H1 (cell line): ENCODE measurements at regions not wholly inside any gene's neighbourhood (a gene's known extent, or its start where the extent isn't known, plus 50 kb on each side); places are given as distances from the start of the nearest gene placed in this dataset.

ENCODE experiments used
- CTCF ChIA-PET: fragments of 300-600 bp; sonication (Branson Sonifier 250); formaldehyde crosslinking; loops from one replicate; lab custom pipeline; 2021; ENCODE audit not compliant: partially characterized antibody; lab: Charles Lee
- POLR2A ChIA-PET: fragments of 300-600 bp; sonication (Branson Sonifier 250); formaldehyde crosslinking; loops from one replicate; lab custom pipeline; 2021; ENCODE audit warnings: inconsistent platforms; ENCODE audit not compliant: partially characterized antibody; lab: Charles Lee
- DNase-seq, 2 experiments: peaks; one replicate each; pipeline versions ENCODE4 v3.0.0 to v3.0.0-alpha.2; 2010 to 2022; ENCODE audit warnings: low spot score in 2 of 2, low read depth in 1 of 2, mixed read lengths in 1 of 2
- FAIRE-seq: peaks from 2 replicates; lab custom pipeline; 2011; peaks lifted over from hg19 to GRCh38; lab: Jason Lieb, UNC
- H2AFZ ChIP-seq: 2 replicates; pipeline ENCODE4 v1.8.1; 2012; ENCODE audit warnings: low read length, inconsistent platforms
- H2AK5ac ChIP-seq: 2 replicates; pipeline ENCODE4 v1.6.1; 2013; ENCODE audit warnings: low read depth, low read length
- H2BK120ac ChIP-seq: replicated peaks from 2 replicates; pipeline ENCODE3; 2013; ENCODE audit warnings: low read depth, low read length, inconsistent platforms
- H2BK12ac ChIP-seq: 2 replicates; pipeline ENCODE4 v1.6.1; 2013; ENCODE audit warnings: low read depth, low read length
- H2BK15ac ChIP-seq: 2 replicates; pipeline ENCODE4 v1.6.1; 2013; ENCODE audit warnings: low read length
- H2BK20ac ChIP-seq: 2 replicates; pipeline ENCODE4 v1.6.1; 2013; ENCODE audit warnings: low read length
- H2BK5ac ChIP-seq: 2 replicates; pipeline ENCODE4 v1.6.1; 2013; ENCODE audit warnings: low read depth, low read length
- H3K14ac ChIP-seq: 2 replicates; pipeline ENCODE4 v1.6.1; 2013; ENCODE audit warnings: inconsistent platforms; ENCODE audit not compliant: insufficient read length
- H3K18ac ChIP-seq: 2 replicates; pipeline ENCODE4 v1.6.1; 2013; ENCODE audit warnings: low read length; ENCODE audit errors: extremely low read depth
- H3K23ac ChIP-seq: 2 replicates; pipeline ENCODE4 v1.6.1; 2013; ENCODE audit warnings: inconsistent platforms; ENCODE audit not compliant: insufficient read length
- H3K23me2 ChIP-seq: 2 replicates; pipeline ENCODE4 v1.6.1; 2013; ENCODE audit warnings: low read depth, low read length
- H3K27ac ChIP-seq: 2 replicates; pipeline ENCODE4 v1.6.1; 2011; ENCODE audit warnings: low read depth, low read length, inconsistent platforms
- H3K27me3 ChIP-seq, 4 experiments: replicated peaks in 1 of 4; 1 replicate in 1 of 4; 2 replicates in 3 of 4; pipeline versions ENCODE4 v1.6.1 to v1.8.1; 2011 to 2013; ENCODE audit warnings: low read length in 3 of 4, mild to moderate bottlenecking in 3 of 4, inconsistent platforms in 2 of 4, mixed read lengths in 2 of 4, moderate library complexity in 1 of 4; ENCODE audit not compliant: control insufficient read depth in 3 of 4, insufficient read depth in 3 of 4; ENCODE audit errors: extremely low read depth in 1 of 4
- H3K36me3 ChIP-seq, 4 experiments: 2 replicates each; pipeline versions ENCODE4 v1.6.1 to v1.8.1; 2011 to 2013; ENCODE audit warnings: mild to moderate bottlenecking in 4 of 4, low read length in 3 of 4, moderate library complexity in 2 of 4, control low read depth in 1 of 4, inconsistent platforms in 1 of 4; ENCODE audit not compliant: insufficient read depth in 4 of 4, control insufficient read depth in 2 of 4
- H3K4ac ChIP-seq: replicated peaks from 2 replicates; pipeline ENCODE3; 2013; ENCODE audit warnings: low read length, low read depth, mixed read lengths, inconsistent platforms; ENCODE audit not compliant: insufficient read length
- H3K4me1 ChIP-seq, 4 experiments: replicated peaks in 1 of 4; 1 replicate in 1 of 4; 2 replicates in 3 of 4; pipeline versions ENCODE4 v1.6.1 to v1.8.1; 2011 to 2013; ENCODE audit warnings: low read length in 3 of 4, inconsistent platforms in 2 of 4, mixed read lengths in 1 of 4; ENCODE audit not compliant: insufficient read depth in 4 of 4, control insufficient read depth in 3 of 4
- H3K4me2 ChIP-seq, 2 experiments: 2 replicates each; pipeline versions ENCODE4 v1.6.1 to v1.8.1; 2011 to 2013; ENCODE audit warnings: low read depth in 2 of 2, low read length in 2 of 2, control low read depth in 1 of 2, inconsistent platforms in 1 of 2, mild to moderate bottlenecking in 1 of 2; ENCODE audit not compliant: insufficient read depth in 1 of 2
- H3K4me3 ChIP-seq, 4 experiments: fragments of 200-600, 300-600 bp in 1 of 4; sonication (generic), shearing (Covaris generic), sonication (Bioruptor Twin) in 1 of 4; 2 replicates each; pipeline versions ENCODE4 v1.5.1 to v1.8.1; 2011 to 2016; ENCODE audit warnings: low read length in 4 of 4, low read depth in 3 of 4, control low read depth in 2 of 4, inconsistent platforms in 2 of 4, mild to moderate bottlenecking in 2 of 4, mixed read lengths in 1 of 4, moderate library complexity in 1 of 4; ENCODE audit not compliant: insufficient read depth in 2 of 4; ENCODE audit errors: extremely low read depth in 1 of 4
- H3K56ac ChIP-seq: replicated peaks from 2 replicates; pipeline ENCODE3; 2013; ENCODE audit warnings: low read depth, mild to moderate bottlenecking, mixed read lengths, low read length, inconsistent platforms; ENCODE audit not compliant: insufficient read length
- H3K79me1 ChIP-seq: 2 replicates; pipeline ENCODE4 v1.6.1; 2013; ENCODE audit warnings: low read depth, low read length, control low read depth
- H3K79me2 ChIP-seq, 2 experiments: 2 replicates each; pipeline versions ENCODE4 v1.6.1 to v1.8.1; 2012 to 2013; ENCODE audit warnings: low read length in 2 of 2, mild to moderate bottlenecking in 2 of 2, inconsistent platforms in 1 of 2; ENCODE audit not compliant: insufficient read depth in 2 of 2, control insufficient read depth in 1 of 2
- H3K9ac ChIP-seq, 4 experiments: replicated peaks in 1 of 4; 1 replicate in 1 of 4; 2 replicates in 3 of 4; pipeline versions ENCODE4 v1.6.1 to v1.8.1; 2011 to 2013; ENCODE audit warnings: low read depth in 3 of 4, low read length in 3 of 4, control low read depth in 2 of 4, mild to moderate bottlenecking in 2 of 4, moderate library complexity in 2 of 4, inconsistent platforms in 1 of 4; ENCODE audit errors: extremely low read depth in 1 of 4
- H3K9me3 ChIP-seq, 2 experiments: 2 replicates each; pipeline versions ENCODE4 v1.6.1 to v1.8.1; 2012 to 2013; ENCODE audit warnings: mild to moderate bottlenecking in 2 of 2, moderate library complexity in 2 of 2, control low read depth in 1 of 2, inconsistent platforms in 1 of 2, low read depth in 1 of 2, low read length in 1 of 2, mixed read lengths in 1 of 2; ENCODE audit not compliant: insufficient read depth in 2 of 2
- H4K20me1 ChIP-seq, 2 experiments: replicated peaks in 1 of 2; 2 replicates each; pipeline versions ENCODE3 to v1.8.1; 2011 to 2013; ENCODE audit warnings: inconsistent platforms in 2 of 2, low read length in 2 of 2, mild to moderate bottlenecking in 1 of 2; ENCODE audit not compliant: insufficient read depth in 2 of 2, control insufficient read depth in 1 of 2
- H4K5ac ChIP-seq: 2 replicates; pipeline ENCODE4 v1.6.1; 2013; ENCODE audit warnings: low read length, low read depth, mixed read lengths, inconsistent platforms; ENCODE audit not compliant: insufficient read length
- H4K8ac ChIP-seq: 2 replicates; pipeline ENCODE4 v1.8.0; 2013; ENCODE audit warnings: mild to moderate bottlenecking, moderate library complexity, low read length, inconsistent platforms; ENCODE audit not compliant: insufficient read depth; ENCODE audit errors: extremely low read depth
- H4K91ac ChIP-seq: replicated peaks from 2 replicates; pipeline ENCODE3; 2013; ENCODE audit warnings: low read length, mixed read lengths, inconsistent platforms; ENCODE audit not compliant: insufficient read length
- ASH2L ChIP-seq: fragments of 200-600, 300-600 bp; sonication (generic); IDR thresholded peaks from one replicate; pipeline ENCODE4 v1.7.1; 2017; ENCODE audit warnings: low read length
- CBX5 ChIP-seq: fragments of 300-800, 300-1000 bp; sonication (generic); IDR thresholded peaks from 2 replicates; pipeline ENCODE4 v1.7.1; 2016; ENCODE audit warnings: antibody characterized with exemption, low read length, low read depth
- CBX8 ChIP-seq: fragments of 300-800, 300-1000 bp; sonication (generic); IDR thresholded peaks from 2 replicates; pipeline ENCODE4 v1.7.1; 2016; ENCODE audit warnings: low read depth, low read length, borderline replicate concordance
- HDAC2 ChIP-seq, 2 experiments: fragments of 300-600 bp in 1 of 2; sonication (generic) in 1 of 2; IDR thresholded peaks; 2 replicates each; pipeline ENCODE4 v1.6.1; 2011 to 2012; ENCODE audit warnings: low read depth in 2 of 2, low read length in 2 of 2, mild to moderate bottlenecking in 2 of 2, moderate library complexity in 2 of 2, borderline replicate concordance in 1 of 2, inconsistent platforms in 1 of 2
- HDAC6 ChIP-seq: IDR thresholded peaks from one replicate; pipeline ENCODE4 v1.7.1; 2012; ENCODE audit warnings: low read depth, mild to moderate bottlenecking, inconsistent platforms, low read length, moderate library complexity
- POU5F1 ChIP-seq: IDR thresholded peaks from 2 replicates; pipeline ENCODE4 v1.6.1; 2011; ENCODE audit warnings: low read depth, mild to moderate bottlenecking, low read length, moderate library complexity
- RBBP5 ChIP-seq: IDR thresholded peaks from 2 replicates; pipeline ENCODE4 v1.7.1; 2012; ENCODE audit warnings: low read depth, mild to moderate bottlenecking, inconsistent platforms, low read length, moderate library complexity, borderline replicate concordance
- RNF2 ChIP-seq: fragments of 200-900, 300-1000 bp; sonication (generic); IDR thresholded peaks from 2 replicates; pipeline ENCODE4 v1.7.1; 2016; ENCODE audit warnings: borderline replicate concordance, low read depth, mild to moderate bottlenecking, antibody characterized with exemption, low read length; ENCODE audit not compliant: poor library complexity, severe bottlenecking; ENCODE audit errors: missing control alignments
- RXRA ChIP-seq: IDR thresholded peaks from 2 replicates; pipeline ENCODE4 v1.6.1; 2011; ENCODE audit warnings: low read depth, mild to moderate bottlenecking, low read length, moderate library complexity; ENCODE audit not compliant: insufficient read depth
- SIX5 ChIP-seq: IDR thresholded peaks from 2 replicates; pipeline ENCODE4 v1.6.1; 2011; ENCODE audit warnings: mild to moderate bottlenecking, low read depth, low read length
- SP1 ChIP-seq: IDR thresholded peaks from 2 replicates; pipeline ENCODE4 v1.6.1; 2011; ENCODE audit warnings: low read depth, low read length
- SP2 ChIP-seq: IDR thresholded peaks from 2 replicates; pipeline ENCODE4 v1.6.1; 2012; ENCODE audit warnings: mild to moderate bottlenecking, low read length, inconsistent platforms
- SP4 ChIP-seq: IDR thresholded peaks from 2 replicates; pipeline ENCODE4 v1.6.1; 2012; ENCODE audit warnings: low read length, inconsistent platforms
- USF2 ChIP-seq: IDR thresholded peaks from 2 replicates; pipeline ENCODE4 v1.6.1; 2011; ENCODE audit warnings: low read length, improper control_type of control experiment

GRCh38 chr22:34326901-34327300 lies 406.6 kb upstream of the LARGE1 start:
- H3K56ac ChIP-seq: no peak overlapping the region
- no peak overlapping the region for H3K9ac ChIP-seq
- H2BK12ac ChIP-seq: no peak overlapping the region
- H2AFZ ChIP-seq: no peak overlapping the region
- H4K5ac ChIP-seq: no peak overlapping the region
- H3K4ac ChIP-seq: no peak overlapping the region
- FAIRE-seq (no peak), DNase-seq (no peak)
- no peaks in the 10 kb centered on the region for H3K9me3 ChIP-seq
- H2AK5ac ChIP-seq: no peak overlapping the region
- H3K79me1 ChIP-seq: no peaks in the 10 kb centered on the region
- H2BK15ac ChIP-seq: no peak overlapping the region
- no peak overlapping the region for H2BK20ac ChIP-seq
- no peak overlapping the region for H3K27ac ChIP-seq
- POLR2A ChIA-PET: no interaction called here
- no peak overlapping the region for H3K14ac ChIP-seq
- H3K23me2 ChIP-seq: no peaks in the 10 kb centered on the region
- H4K8ac ChIP-seq: no peak overlapping the region
- no peak for TF ChIP-seq SP2
- TF ChIP-seq SIX5: no peak
- TF ChIP-seq HDAC2 (IDR thresholded peaks at IDR 0.05; ENCODE audit: borderline replicate concordance in 1 of 2, low read depth in 2 of 2, low read length in 2 of 2): no peak
- no peak for TF ChIP-seq CBX5
- TF ChIP-seq RNF2: no peak
- TF ChIP-seq USF2: no peak
- TF ChIP-seq RXRA: no peak
- no peak for TF ChIP-seq HDAC6
- TF ChIP-seq CBX8: no peak
- no peak for TF ChIP-seq POU5F1
- TF ChIP-seq ASH2L: no peak
- TF ChIP-seq SP1: no peak
- TF ChIP-seq RBBP5: no peak
- TF ChIP-seq SP4: no peak
- H2BK5ac ChIP-seq: no peak overlapping the region
- no peaks in the 10 kb centered on the region for H3K79me2 ChIP-seq
- no peak overlapping the region for H3K4me2 ChIP-seq
- no peak overlapping the region for H3K4me3 ChIP-seq
- no peak overlapping the region for H4K91ac ChIP-seq
- no peaks in the 10 kb centered on the region for H3K27me3 ChIP-seq
- no peak overlapping the region for H3K18ac ChIP-seq
- no peaks in the 10 kb centered on the region for H3K36me3 ChIP-seq
- H3K23ac ChIP-seq: no peak overlapping the region
- H3K4me1 ChIP-seq: no peaks in the 10 kb centered on the region
- no peaks in the 10 kb centered on the region for H4K20me1 ChIP-seq
- H2BK120ac ChIP-seq: no peak overlapping the region
- CTCF ChIA-PET: no interaction called here
